Endothelial cell of umbilical vein (primary cell): ENCODE measurements at regions not wholly inside any gene's neighbourhood (a gene's known extent, or its start where the extent isn't known, plus 50 kb on each side); places are given as distances from the start of the nearest gene placed in this dataset.

ENCODE experiments used
- EZH2 ChIP-seq: IDR thresholded peaks from 2 replicates; pipeline ENCODE4 v1.6.1; 2012; ENCODE audit warnings: borderline replicate concordance, low read depth, mild to moderate bottlenecking, moderate library complexity, low read length, inconsistent platforms; ENCODE audit not compliant: severe bottlenecking
- JUN ChIP-seq: IDR thresholded peaks from 2 replicates; pipeline ENCODE4 v1.6.1; 2011; ENCODE audit warnings: borderline replicate concordance, low read depth; ENCODE audit not compliant: insufficient read length, insufficient read depth
- MAX ChIP-seq: IDR thresholded peaks from 2 replicates; pipeline ENCODE4 v1.6.1; 2011; ENCODE audit not compliant: insufficient read depth, insufficient read length
- POLR2AphosphoS5 ChIP-seq: IDR thresholded peaks from 2 replicates; pipeline ENCODE4 v1.6.1; 2012; ENCODE audit warnings: low read depth, mild to moderate bottlenecking, control low read depth, low read length, moderate library complexity; ENCODE audit not compliant: insufficient read depth

DNA sequence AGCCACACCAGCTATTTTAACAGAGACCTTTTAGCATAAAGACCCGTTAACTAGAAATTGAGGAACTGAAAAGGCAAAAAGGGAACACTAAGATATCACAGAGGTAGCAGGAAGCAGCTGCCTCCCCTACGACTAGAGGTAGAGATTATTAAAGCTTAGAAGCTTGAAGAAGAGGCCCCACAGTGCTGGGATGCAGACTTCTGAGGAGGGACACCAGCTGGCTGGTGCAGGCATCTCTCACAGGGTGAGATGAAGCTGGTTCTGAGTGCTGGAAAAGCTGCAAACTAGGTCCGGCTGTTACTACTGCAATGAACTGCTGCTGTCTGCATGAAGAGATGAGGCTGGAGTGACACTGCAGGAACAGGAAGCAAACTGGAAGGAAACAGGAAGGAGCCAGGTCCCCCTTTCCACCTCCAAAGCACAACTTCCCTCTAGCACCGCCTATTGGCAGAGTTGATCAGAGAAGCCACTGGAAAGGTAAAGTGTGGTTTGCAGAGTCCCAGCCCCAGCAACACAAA is 61.2 kb upstream of the MRPS9 start:
- TF ChIP-seq MAX (no peak), EZH2 (no peak), POLR2AphosphoS5 (no peak), JUN (no peak)
